Panc1 (cell line): ENCODE measurements at regions not wholly inside any gene's neighbourhood (a gene's known extent, or its start where the extent isn't known, plus 50 kb on each side); places are given as distances from the start of the nearest gene placed in this dataset.

Source experiments
- ATAC-seq: fragments of 200-7000 bp; cut with Tn5 transposase; 2 replicates; pipeline ENCODE4 v1.9.1; 2020; ENCODE audit warnings: mild to moderate bottlenecking, moderate library complexity
- BruUV-seq: library from RNA; stranded (reverse); fragments of 400-500 nt; replicated peaks from 2 replicates; lab custom pipeline; 2021; lab: Mats Ljungman, UMichigan
- CTCF ChIA-PET: fragments of 300-600 bp; sonication (Branson Sonifier 250); formaldehyde crosslinking; loops from one replicate; lab custom pipeline; 2022; ENCODE audit warnings: antibody characterized with exemption; lab: Charles Lee
- POLR2A ChIA-PET: fragments of 300-600 bp; sonication (Branson Sonifier 250); formaldehyde crosslinking; loops from one replicate; lab custom pipeline; 2022; ENCODE audit warnings: antibody characterized with exemption; lab: Charles Lee
- DNase-seq: peaks from one replicate; pipeline ENCODE4 v3.0.0-alpha.2; 2010; ENCODE audit warnings: low read depth, low spot score
- H3K27ac ChIP-seq: 2 replicates; pipeline ENCODE4 v1.5.1; 2011; ENCODE audit warnings: mild to moderate bottlenecking, low read length, inconsistent platforms
- H3K27me3 ChIP-seq: fragments of 200-500 bp; sonication (Bioruptor generic); 2 replicates; pipeline ENCODE4 v1.6.0; 2014; ENCODE audit warnings: low read length, inconsistent platforms; ENCODE audit not compliant: control insufficient read depth, insufficient read depth
- H3K36me3 ChIP-seq: fragments of 200-500 bp; sonication (Bioruptor generic); 2 replicates; pipeline ENCODE4 v1.5.1; 2014; ENCODE audit warnings: inconsistent platforms, mild to moderate bottlenecking, low read length, moderate library complexity; ENCODE audit not compliant: control insufficient read depth, insufficient read depth
- H3K4me1 ChIP-seq: 2 replicates; pipeline ENCODE4 v1.5.1; 2011; ENCODE audit warnings: inconsistent platforms, mild to moderate bottlenecking, low read length, moderate library complexity; ENCODE audit not compliant: control insufficient read depth, insufficient read depth
- H3K4me3 ChIP-seq, 2 experiments: 2 replicates each; pipeline ENCODE4 v1.5.1; 2011 to 2012; ENCODE audit warnings: low read depth in 2 of 2, low read length in 2 of 2, mild to moderate bottlenecking in 2 of 2, inconsistent platforms in 1 of 2, moderate library complexity in 1 of 2
- H3K9me3 ChIP-seq: fragments of 200-500 bp; sonication (Bioruptor generic); 2 replicates; pipeline ENCODE4 v1.5.1; 2014; ENCODE audit warnings: low read depth, mild to moderate bottlenecking, inconsistent platforms, low read length, moderate library complexity; ENCODE audit not compliant: control insufficient read depth, insufficient read depth
- POLR2AphosphoS5 ChIP-seq: IDR thresholded peaks from 2 replicates; pipeline ENCODE4 v1.6.1; 2012; ENCODE audit warnings: mild to moderate bottlenecking, low read depth, low read length, moderate library complexity
- SIN3A ChIP-seq: IDR thresholded peaks from 2 replicates; pipeline ENCODE4 v1.6.1; 2012; ENCODE audit warnings: low read depth, mild to moderate bottlenecking, low read length, moderate library complexity, borderline replicate concordance; ENCODE audit not compliant: insufficient read depth
- TCF7L2 ChIP-seq: IDR thresholded peaks from 2 replicates; pipeline ENCODE4 v1.6.1; 2011; ENCODE audit warnings: mild to moderate bottlenecking, low read depth, low read length, inconsistent platforms
- in situ Hi-C: cut with HindIII; loops from 2 replicates; pipeline ENCODE4 v1.10.0; 2016; ENCODE audit warnings: low sequenced_read_pairs, low pct_unique_long_range_greater_than_20kb
- intact Hi-C: fragments of 100-400 bp; cut with micrococcal nuclease; formaldehyde crosslinking; loops from one replicate; pipeline ENCODE4 v1.10.0; 2022; ENCODE audit not compliant: unreplicated experiment
- TF ChIP-seq, protein P1 (sequence below): fragments of 450-650 bp; IDR thresholded peaks from 2 replicates; pipeline ENCODE4 v1.5.1; 2017; ENCODE audit warnings: mild to moderate bottlenecking
- TF ChIP-seq, protein P2 (sequence below), 2 experiments: IDR thresholded peaks; 2 replicates each; pipeline ENCODE4 v1.6.1; 2011 to 2012; ENCODE audit warnings: low read depth in 2 of 2, control low read depth in 1 of 2, low read length in 1 of 2, mild to moderate bottlenecking in 1 of 2, moderate library complexity in 1 of 2; ENCODE audit not compliant: insufficient read depth in 1 of 2

DNA sequence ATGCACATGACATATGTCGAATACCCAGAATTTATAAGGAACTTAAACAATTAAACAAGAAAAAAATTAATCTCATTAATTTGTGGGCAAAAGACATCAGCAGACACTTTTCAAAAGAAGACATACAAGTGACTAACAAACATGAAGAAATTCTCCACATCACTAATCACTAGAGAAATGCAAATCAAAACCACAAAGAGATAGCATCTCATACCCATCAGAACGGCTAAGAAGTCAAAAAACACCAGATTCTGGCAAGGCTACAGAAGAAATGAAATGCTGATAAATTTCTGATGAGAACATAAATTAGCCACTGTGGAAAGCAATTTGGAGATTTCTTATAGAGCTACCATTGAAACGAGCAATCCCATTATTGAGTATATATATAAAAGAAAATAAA is 210.6 kb upstream of the LUZP2 start:
- intact Hi-C loops (no loop called here), in situ Hi-C loops (no loop called here)
- TF ChIP-seq SIN3A (no peak), POLR2AphosphoS5 (no peak)
- TF ChIP-seq, protein P1, sequence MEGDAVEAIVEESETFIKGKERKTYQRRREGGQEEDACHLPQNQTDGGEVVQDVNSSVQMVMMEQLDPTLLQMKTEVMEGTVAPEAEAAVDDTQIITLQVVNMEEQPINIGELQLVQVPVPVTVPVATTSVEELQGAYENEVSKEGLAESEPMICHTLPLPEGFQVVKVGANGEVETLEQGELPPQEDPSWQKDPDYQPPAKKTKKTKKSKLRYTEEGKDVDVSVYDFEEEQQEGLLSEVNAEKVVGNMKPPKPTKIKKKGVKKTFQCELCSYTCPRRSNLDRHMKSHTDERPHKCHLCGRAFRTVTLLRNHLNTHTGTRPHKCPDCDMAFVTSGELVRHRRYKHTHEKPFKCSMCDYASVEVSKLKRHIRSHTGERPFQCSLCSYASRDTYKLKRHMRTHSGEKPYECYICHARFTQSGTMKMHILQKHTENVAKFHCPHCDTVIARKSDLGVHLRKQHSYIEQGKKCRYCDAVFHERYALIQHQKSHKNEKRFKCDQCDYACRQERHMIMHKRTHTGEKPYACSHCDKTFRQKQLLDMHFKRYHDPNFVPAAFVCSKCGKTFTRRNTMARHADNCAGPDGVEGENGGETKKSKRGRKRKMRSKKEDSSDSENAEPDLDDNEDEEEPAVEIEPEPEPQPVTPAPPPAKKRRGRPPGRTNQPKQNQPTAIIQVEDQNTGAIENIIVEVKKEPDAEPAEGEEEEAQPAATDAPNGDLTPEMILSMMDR: no peak
- TF ChIP-seq, protein P2, sequence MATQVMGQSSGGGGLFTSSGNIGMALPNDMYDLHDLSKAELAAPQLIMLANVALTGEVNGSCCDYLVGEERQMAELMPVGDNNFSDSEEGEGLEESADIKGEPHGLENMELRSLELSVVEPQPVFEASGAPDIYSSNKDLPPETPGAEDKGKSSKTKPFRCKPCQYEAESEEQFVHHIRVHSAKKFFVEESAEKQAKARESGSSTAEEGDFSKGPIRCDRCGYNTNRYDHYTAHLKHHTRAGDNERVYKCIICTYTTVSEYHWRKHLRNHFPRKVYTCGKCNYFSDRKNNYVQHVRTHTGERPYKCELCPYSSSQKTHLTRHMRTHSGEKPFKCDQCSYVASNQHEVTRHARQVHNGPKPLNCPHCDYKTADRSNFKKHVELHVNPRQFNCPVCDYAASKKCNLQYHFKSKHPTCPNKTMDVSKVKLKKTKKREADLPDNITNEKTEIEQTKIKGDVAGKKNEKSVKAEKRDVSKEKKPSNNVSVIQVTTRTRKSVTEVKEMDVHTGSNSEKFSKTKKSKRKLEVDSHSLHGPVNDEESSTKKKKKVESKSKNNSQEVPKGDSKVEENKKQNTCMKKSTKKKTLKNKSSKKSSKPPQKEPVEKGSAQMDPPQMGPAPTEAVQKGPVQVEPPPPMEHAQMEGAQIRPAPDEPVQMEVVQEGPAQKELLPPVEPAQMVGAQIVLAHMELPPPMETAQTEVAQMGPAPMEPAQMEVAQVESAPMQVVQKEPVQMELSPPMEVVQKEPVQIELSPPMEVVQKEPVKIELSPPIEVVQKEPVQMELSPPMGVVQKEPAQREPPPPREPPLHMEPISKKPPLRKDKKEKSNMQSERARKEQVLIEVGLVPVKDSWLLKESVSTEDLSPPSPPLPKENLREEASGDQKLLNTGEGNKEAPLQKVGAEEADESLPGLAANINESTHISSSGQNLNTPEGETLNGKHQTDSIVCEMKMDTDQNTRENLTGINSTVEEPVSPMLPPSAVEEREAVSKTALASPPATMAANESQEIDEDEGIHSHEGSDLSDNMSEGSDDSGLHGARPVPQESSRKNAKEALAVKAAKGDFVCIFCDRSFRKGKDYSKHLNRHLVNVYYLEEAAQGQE (IDR thresholded peaks at IDR 0.05; ENCODE audit: insufficient read depth in 1 of 2, low read depth in 2 of 2, low read length in 1 of 2): no peak
- BruUV-seq: no TSS peak
- Histone ChIP-seq H3K27me3 (no peaks in the 10 kb centered on the region), H3K27ac (no peak overlapping the region), H3K36me3 (no peaks in the 10 kb centered on the region), H3K4me3 (no peak overlapping the region), H3K4me1 (no peaks in the 10 kb centered on the region; the same call in 1 of the 2 replicates), H3K9me3 (no peaks in the 10 kb centered on the region)
- CTCF ChIA-PET: no interaction called here
- POLR2A ChIA-PET: no interaction called here
- DNase-seq (no peak), ATAC-seq (no peak)

DNA sequence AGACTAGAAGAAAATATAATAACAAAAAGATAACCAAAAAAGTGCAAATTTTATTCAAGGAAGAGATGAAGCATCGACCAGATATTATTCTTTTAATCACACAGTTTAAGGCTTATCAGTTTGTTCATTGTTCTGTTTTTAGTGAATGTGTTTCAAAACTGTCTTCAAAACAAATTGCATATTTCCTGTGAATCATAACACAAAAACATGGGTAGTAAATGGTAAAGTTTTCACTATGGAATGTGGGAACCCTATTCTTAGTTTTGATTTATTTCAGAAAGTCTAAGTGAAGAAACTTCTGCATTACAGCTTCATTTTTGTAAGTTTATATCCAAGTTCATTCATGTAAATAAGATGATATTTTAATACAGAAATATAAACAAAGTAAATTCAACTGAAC is 207.6 kb upstream of the LUZP2 start:
- no peak for ATAC-seq
- no peaks in the 10 kb centered on the region for H3K27me3 ChIP-seq
- no peak overlapping the region for H3K27ac ChIP-seq
- intact Hi-C loops: no loop called here
- no peak overlapping the region for H3K4me3 ChIP-seq
- no peaks in the 10 kb centered on the region for H3K9me3 ChIP-seq
- TF ChIP-seq TCF7L2 (no peak), SIN3A (no peak), POLR2AphosphoS5 (no peak)
- TF ChIP-seq, protein P2 (IDR thresholded peaks at IDR 0.05; ENCODE audit: insufficient read depth in 1 of 2, low read depth in 2 of 2, low read length in 1 of 2): no peak
- TF ChIP-seq, protein P1: no peak
- DNase-seq: no peak
- POLR2A ChIA-PET: no interaction called here
- no TSS peak for BruUV-seq
- no peaks in the 10 kb centered on the region; the same call in 1 of the 2 replicates for H3K4me1 ChIP-seq
- in situ Hi-C loops: no loop called here
- no peaks in the 10 kb centered on the region for H3K36me3 ChIP-seq
- CTCF ChIA-PET: no interaction called here
